Activated naive CD8-positive, alpha-beta T cell treated with anti-CD3 and anti-CD28 coated beads, Interleukin-2, amount 10 ng/mL, durations not matched to agents 7 days and 5 days (primary cell): ENCODE measurements at regions not wholly inside any gene's neighbourhood (a gene's known extent, or its start where the extent isn't known, plus 50 kb on each side); places are given as distances from the start of the nearest gene placed in this dataset.

Experiments used
- ATAC-seq: fragments of 150-1000 bp; cut with Tn5 transposase; one replicate; pipeline ENCODE4 v1.10.0; 2021; ENCODE audit warnings: low read depth, moderate library complexity
- POLR2A ChIA-PET: fragments of 350-600 bp; sonication (Branson Sonifier 250); formaldehyde crosslinking; loops from one replicate; lab custom pipeline; 2021; ENCODE audit warnings: antibody characterized with exemption; lab: Charles Lee
- DNase-seq: peaks from one replicate; pipeline ENCODE4 v3.0.0; 2021
- H3K27ac Mint-ChIP-seq: one replicate; pipeline ENCODE4 v1.8.0; 2022; ENCODE audit warnings: mild to moderate bottlenecking, mixed read lengths
- H3K27me3 Mint-ChIP-seq: one replicate; pipeline ENCODE4 v1.8.0; 2022; ENCODE audit warnings: mild to moderate bottlenecking, moderate library complexity, mixed read lengths
- H3K36me3 Mint-ChIP-seq: one replicate; pipeline ENCODE4 v1.8.0; 2021; ENCODE audit warnings: mild to moderate bottlenecking, mixed read lengths
- H3K4me1 Mint-ChIP-seq: one replicate; pipeline ENCODE4 v1.8.0; 2021; ENCODE audit warnings: mixed read lengths
- H3K4me3 Mint-ChIP-seq: one replicate; pipeline ENCODE4 v1.8.0; 2022; ENCODE audit warnings: mild to moderate bottlenecking, moderate library complexity, mixed read lengths
- H3K9me3 Mint-ChIP-seq: one replicate; pipeline ENCODE4 v1.8.0; 2021; ENCODE audit warnings: mixed read lengths

DNA sequence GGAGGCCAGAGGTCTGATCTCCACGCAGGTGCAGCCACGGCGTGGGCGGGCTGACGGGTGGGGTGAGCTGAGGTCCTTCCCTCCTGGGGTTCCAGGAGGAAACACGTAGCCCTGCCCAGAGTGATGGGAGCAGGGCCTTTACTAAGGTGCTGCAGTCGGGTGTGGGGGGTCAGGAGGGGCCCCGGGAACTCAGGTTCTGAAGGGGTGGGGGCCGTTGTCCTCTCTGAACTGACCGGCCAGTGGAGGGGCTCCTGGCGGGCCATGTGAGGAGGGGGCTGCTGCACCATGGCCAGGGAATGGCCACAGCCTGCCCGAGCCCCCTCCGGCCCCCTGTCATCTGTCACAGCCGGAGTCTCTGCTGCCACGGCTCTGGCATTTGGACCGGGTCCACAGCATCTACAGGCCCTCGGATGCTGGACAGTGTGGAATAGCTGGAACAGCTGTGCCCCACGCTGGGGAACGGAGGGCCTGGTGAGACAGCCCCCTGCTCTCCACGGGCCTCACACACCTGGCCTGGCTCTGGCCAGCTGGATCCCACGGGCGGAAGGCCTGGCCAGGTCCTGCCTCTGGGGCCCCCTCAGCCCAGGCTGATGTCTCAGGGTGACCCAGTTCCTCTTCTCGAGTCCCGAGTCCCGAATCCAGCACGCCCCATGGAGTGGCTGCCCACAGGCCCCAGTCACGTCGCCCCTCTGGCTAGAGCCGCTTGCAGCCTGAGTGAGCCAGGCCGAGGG is 145.6 kb upstream of the GPC1 start:
- ATAC-seq (no peak), DNase-seq (no peak)
- H3K9me3 Mint-ChIP-seq, result no peaks in the 10 kb centered on the region
- no peaks in the 10 kb centered on the region for H3K36me3 Mint-ChIP-seq
- H3K27me3 Mint-ChIP-seq, result peaks cover 2% of the 10 kb centered on the region
- POLR2A ChIA-PET, result no interaction called here
- no peak overlapping the region for H3K27ac Mint-ChIP-seq
- no peak overlapping the region for H3K4me3 Mint-ChIP-seq
- H3K4me1 Mint-ChIP-seq, result no peaks in the 10 kb centered on the region

DNA sequence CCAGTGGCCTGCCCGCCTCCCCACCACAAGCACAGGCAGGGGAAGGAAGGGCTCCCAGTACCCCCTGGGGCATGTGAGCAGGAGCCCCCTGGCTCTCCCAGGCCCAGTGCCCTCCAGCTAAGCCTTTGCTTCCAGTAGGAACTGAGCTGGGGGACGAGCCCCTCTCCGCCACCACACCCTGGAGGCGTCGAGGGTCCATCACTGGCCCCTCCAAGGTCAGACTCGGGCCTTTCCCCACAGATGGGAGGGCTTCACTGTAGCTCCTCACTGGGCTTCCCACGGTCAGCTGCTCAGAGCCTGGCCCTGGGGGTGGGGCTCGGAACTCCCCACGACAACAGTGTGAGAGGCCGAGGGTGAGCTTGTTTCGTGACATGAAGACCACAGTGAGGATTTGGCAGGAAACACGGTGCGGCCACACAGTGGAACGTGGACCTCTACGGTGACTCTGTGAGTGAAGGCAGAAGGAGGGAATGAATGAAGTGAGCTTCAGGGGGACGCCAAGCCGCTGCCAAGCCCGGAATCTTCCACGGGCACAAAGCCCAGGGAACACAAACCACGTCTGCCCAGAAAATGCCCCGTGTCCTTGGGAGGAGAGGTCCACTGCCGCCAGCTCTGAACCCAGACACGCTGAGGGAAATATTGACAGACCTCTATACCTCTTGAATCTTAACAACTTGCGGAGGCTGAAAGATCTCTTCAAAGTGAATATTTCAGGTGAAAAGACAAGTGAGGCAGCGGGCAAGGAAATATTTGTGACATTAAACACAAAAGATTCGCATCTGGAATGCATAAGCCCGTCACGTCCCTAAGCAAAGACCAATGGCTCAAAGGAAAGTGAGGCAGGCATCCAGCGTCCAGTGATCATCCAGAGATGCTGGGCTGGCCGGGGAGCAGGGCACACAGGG is 144.8 kb upstream of the GPC1 start:
- H3K27me3 Mint-ChIP-seq, result peaks cover 2% of the 10 kb centered on the region
- no peak overlapping the region for H3K27ac Mint-ChIP-seq
- H3K36me3 Mint-ChIP-seq, result no peaks in the 10 kb centered on the region
- no peak for DNase-seq
- POLR2A ChIA-PET, result no interaction called here
- no peaks in the 10 kb centered on the region for H3K9me3 Mint-ChIP-seq
- no peak overlapping the region for H3K4me3 Mint-ChIP-seq
- H3K4me1 Mint-ChIP-seq, result no peaks in the 10 kb centered on the region
- ATAC-seq, result no peak

DNA sequence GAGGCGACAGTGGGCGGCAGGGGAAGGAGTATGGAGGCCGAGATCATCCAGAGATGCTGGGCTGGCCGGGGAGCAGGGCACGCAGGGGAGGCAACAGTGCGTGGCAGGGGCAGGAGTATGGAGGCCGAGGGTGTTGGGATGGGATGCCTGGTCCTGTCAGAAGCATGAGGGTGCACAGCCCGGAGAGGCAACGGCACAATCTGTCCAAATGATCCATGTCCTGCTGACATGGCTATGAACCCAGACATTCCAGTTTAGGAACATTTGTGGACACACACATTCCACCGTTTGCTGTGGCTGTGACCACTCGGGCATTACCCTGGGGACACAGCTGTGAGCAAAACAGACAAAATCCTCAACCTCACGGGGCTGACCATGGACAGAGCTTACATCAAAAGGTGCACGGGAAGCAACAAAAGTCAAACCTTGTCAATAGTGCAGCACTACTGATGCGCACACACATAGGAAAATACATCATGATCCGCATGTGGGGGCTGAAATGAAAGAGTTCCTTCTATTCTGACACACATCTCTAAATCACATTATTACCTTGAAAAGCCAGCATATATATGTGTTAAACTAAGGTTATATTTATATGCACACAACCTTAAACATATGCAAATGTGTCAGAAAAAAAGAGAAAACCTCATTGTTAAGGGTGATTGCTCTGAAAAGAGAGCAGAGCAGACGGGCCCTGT is 144.0 kb upstream of the GPC1 start:
- DNase-seq (no peak), ATAC-seq (no peak)
- H3K27ac Mint-ChIP-seq, result no peak overlapping the region
- no peaks in the 10 kb centered on the region for H3K9me3 Mint-ChIP-seq
- POLR2A ChIA-PET, result no interaction called here
- no peaks in the 10 kb centered on the region for H3K36me3 Mint-ChIP-seq
- no peaks in the 10 kb centered on the region for H3K4me1 Mint-ChIP-seq
- peaks cover 2% of the 10 kb centered on the region for H3K27me3 Mint-ChIP-seq
- no peak overlapping the region for H3K4me3 Mint-ChIP-seq

DNA sequence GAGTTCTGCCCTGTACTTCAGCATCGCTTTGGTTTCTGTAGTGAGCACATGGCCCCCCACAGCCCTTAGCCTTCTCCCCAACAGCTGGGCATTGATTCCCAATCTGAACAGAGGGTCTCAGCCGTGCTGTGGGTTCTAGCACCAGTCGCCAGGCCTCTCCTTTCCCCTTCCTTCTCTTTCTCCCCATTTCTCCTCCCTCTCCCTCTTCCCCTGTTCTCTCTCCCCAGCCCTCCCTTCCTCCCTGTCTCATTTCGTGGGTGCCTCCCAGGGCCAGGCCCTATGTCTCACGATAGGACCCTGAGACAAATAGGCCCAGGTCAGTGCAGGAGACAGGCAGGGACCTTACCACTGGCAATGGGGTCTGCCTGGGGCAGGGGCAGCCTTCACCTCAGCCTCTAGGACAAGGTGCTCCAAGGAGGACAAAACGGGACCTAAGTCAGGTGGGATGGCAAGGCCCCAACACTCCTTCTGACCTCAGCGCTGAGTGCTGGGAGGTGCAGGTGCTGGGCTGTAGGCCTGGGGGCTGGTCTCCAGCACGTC is 143.4 kb upstream of the GPC1 start:
- H3K4me1 Mint-ChIP-seq, result no peaks in the 10 kb centered on the region
- H3K27me3 Mint-ChIP-seq, result peaks cover 2% of the 10 kb centered on the region
- DNase-seq (no peak), ATAC-seq (no peak)
- POLR2A ChIA-PET, result no interaction called here
- no peaks in the 10 kb centered on the region for H3K9me3 Mint-ChIP-seq
- H3K36me3 Mint-ChIP-seq, result no peaks in the 10 kb centered on the region
- H3K4me3 Mint-ChIP-seq, result no peak overlapping the region
- no peak overlapping the region for H3K27ac Mint-ChIP-seq

DNA sequence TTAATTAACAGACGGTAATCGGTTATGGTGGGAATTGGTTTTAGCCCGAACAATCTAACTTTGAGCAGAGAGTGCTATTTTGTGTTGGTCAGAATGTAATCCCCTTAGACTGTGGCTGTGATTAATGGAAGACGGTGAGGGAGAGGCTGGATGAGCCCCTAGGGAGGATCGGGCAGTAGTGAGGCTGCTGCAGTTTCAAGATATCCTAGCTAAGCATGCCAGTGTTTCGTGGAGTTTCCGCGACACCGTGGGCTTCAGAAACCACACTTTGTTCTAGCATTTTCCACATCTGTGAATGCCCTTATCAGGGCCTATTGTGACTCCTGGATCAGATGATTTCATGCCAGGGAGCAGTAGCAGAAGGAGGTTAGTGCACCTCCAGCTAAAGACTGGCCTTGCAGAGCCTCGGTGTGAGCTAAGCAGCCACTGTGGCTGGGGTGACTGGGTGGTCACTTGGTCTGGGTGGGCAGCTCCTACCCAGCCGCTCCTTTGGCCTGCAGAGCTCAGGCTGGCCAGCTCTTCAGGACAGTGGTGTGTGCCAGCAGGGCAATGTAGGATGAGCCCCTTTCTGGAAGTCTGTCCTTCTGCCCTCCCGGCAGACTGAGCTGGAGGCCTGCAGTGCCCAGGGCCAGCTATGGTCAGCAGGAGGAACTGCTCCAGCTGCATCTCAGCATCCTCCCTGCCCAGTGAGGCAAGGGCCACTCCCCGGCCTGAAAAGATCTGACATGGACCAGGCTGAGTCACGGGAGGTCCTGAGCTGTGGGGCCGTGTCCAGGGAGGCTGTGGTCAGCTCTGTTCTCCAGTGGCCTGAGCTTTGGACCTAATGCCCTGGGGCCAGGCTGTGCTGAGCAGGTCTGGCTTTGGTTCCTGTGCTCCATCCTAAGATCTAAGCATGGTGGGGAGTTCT is 142.6 kb upstream of the GPC1 start:
- Mint-ChIP-seq H3K4me3 (no peak overlapping the region), H3K27me3 (no peaks in the 10 kb centered on the region), H3K9me3 (no peaks in the 10 kb centered on the region), H3K27ac (no peak overlapping the region), H3K4me1 (no peaks in the 10 kb centered on the region), H3K36me3 (no peaks in the 10 kb centered on the region)
- no peak for DNase-seq
- POLR2A ChIA-PET, result no interaction called here
- ATAC-seq, result no peak

DNA sequence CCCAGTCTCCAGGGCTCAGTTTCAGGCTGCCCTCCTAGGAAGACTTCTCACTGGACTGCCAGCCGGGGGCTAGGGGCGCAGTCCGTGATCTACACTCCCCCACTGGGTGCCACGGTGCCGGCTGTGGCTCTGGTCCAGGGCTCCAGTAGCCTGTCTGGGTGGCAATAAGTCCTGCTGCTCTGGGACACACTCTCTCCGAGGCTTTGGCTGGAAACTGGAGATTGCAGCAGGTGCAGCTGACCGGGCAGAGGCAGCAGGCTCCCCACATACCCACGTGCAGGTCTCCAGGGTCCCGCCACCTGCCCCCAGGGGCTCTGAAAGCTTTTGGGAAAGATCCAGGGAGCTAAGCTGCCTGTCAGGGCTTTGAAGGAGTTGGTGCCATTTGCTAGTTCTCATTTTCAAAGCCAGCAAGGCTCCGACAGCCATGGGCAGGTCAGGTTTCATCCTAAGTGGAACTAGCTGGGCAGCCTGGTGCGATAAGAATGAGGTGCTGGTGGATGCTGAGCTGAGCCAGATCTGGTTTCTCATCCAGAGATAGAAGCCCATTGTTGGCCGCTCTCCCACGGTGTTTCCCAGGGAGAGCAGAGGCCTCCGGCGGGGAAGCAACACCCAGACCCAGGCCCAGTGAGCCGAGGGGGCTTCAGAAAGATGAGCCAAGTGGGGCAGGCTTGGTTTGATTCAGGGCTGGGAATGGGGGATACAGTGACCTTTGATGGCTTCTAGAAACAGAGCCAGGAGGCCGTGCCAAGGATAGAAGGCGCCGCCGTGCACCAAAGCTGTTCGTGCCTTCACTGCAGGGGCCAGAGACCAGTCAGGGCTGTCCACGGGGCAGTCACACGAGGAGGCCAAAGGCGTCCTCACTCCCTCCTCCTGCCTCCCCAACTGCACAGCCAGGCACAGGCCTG is 141.7 kb upstream of the GPC1 start:
- Mint-ChIP-seq H3K36me3 (no peaks in the 10 kb centered on the region), H3K9me3 (no peaks in the 10 kb centered on the region), H3K27me3 (no peaks in the 10 kb centered on the region), H3K27ac (no peak overlapping the region), H3K4me1 (no peaks in the 10 kb centered on the region), H3K4me3 (no peak overlapping the region)
- POLR2A ChIA-PET, result no interaction called here
- DNase-seq (no peak), ATAC-seq (no peak)

DNA sequence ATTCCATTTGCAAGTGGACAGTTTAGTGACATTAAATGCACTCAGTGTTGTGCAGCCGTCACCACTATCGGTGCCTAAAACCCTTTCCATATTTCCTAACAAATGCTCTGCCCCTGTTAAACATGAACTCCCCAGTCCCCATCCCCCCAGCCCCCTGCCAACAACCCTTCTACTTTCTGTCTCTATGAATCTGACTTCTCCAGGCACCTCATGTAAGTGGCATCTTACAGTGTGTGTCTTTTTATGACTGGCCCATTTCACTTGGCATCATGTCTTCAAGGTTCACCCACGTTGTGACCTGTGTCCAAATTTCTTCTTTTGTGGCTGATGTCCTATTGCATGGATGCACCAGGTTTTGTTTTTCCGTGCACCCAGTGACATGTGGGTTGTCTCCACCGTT is 140.9 kb upstream of the GPC1 start:
- Mint-ChIP-seq H3K27me3 (no peaks in the 10 kb centered on the region), H3K4me3 (no peak overlapping the region), H3K36me3 (no peaks in the 10 kb centered on the region), H3K4me1 (no peaks in the 10 kb centered on the region), H3K27ac (no peak overlapping the region), H3K9me3 (no peaks in the 10 kb centered on the region)
- no peak for DNase-seq
- no peak for ATAC-seq
- POLR2A ChIA-PET, result no interaction called here

DNA sequence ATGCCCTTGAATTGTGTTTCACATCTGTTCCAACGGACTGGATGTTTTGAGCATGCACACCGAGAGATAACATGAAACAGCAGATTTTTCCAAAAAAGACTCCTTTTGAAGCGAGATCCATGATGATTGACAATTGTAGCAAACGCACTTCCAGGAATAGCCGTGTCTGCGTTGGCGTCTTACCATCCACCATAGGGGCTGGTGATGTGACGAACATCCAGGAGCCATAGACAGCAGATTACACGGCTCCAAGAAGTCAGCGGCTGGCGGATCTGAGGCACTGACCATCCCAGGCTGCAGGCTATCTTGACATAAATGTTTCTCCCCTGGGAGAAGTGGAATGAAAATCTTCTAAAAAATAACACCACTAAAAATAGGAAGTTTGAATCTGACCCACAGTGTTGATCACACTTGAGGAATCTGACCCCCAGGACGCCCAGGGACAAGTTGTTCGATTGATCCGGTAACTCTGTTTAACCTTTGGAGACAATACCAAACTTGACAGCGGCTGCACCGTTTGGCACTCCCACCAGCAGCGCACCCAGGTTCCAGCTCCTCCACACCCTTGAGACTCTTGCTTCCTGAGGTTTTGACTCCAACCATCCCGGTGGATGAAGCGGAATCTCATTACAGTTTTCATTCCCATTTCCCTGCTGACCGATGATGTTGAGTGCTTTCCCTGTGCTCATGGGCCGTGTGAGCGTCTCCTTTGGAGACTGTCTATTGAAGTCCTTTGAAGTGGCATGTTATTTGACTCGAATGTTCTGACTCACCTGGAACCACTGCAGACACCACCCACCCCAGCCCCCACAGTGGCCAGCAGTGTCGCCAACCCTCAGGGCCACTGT is 140.0 kb upstream of the GPC1 start:
- POLR2A ChIA-PET, result no interaction called here
- Mint-ChIP-seq H3K9me3 (no peaks in the 10 kb centered on the region), H3K27ac (no peak overlapping the region), H3K4me1 (no peaks in the 10 kb centered on the region), H3K4me3 (no peak overlapping the region), H3K36me3 (no peaks in the 10 kb centered on the region), H3K27me3 (no peaks in the 10 kb centered on the region)
- DNase-seq, result no peak
- ATAC-seq, result no peak

DNA sequence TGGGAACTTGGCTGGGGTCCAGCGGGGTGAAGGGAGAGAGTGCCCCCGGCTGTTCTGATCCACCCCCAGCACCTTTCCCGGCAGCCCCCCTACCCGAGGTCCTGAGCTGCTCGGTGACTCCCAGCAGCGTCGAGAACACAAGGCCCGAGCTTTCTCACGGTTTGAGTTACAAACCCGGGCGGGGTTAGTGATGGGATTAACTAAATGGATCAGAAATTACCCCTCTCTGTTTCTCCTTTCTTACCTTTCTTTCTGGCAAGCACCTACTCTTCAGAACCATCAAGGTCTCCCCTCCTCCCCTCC is 139.4 kb upstream of the GPC1 start:
- H3K4me1 Mint-ChIP-seq, result no peaks in the 10 kb centered on the region
- no peak for DNase-seq
- no peaks in the 10 kb centered on the region for H3K9me3 Mint-ChIP-seq
- H3K36me3 Mint-ChIP-seq, result no peaks in the 10 kb centered on the region
- no peak for ATAC-seq
- H3K27ac Mint-ChIP-seq, result no peak overlapping the region
- no peaks in the 10 kb centered on the region for H3K27me3 Mint-ChIP-seq
- POLR2A ChIA-PET, result no interaction called here
- no peak overlapping the region for H3K4me3 Mint-ChIP-seq

DNA sequence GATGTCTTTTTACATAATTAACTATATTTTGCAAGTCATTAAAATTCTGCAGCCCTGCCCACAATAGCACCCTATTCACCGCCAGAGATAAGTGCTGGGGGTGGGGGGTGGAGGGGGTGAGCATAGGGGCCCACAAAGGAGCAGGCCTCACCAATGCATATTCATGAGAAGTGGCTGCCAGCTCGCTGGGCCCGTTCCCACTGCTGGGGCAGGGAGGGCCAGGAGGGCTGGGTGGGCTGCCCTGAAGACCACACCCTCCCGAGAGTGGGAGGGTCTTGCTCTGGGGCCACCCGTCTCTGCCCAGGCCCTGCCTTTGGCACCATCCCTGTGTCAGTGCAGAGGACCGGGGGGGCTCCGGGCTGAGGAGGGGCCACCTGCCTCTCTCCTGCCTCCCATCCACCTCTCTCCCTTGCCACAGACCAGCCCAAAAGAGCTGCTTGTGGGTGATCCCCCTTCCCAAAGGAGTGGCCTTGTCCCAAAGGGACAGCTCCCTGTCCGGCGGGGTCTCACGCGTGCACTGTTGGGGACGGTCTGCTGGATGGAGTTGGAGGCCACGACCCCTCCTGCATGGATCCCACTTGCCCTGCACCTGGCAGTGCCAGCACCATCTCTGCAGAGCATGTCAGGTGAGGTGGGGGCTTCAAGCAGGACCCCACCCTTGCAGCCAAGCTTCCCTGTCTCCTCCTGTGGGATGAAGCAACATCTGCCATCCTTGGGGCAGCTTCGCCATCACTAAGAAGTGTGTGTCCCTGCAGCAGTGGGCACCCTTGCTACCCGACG is 138.8 kb upstream of the GPC1 start:
- ATAC-seq, result no peak
- Mint-ChIP-seq H3K27me3 (no peaks in the 10 kb centered on the region), H3K4me3 (no peak overlapping the region), H3K4me1 (no peaks in the 10 kb centered on the region), H3K36me3 (no peaks in the 10 kb centered on the region), H3K9me3 (no peaks in the 10 kb centered on the region), H3K27ac (no peak overlapping the region)
- POLR2A ChIA-PET, result no interaction called here
- no peak for DNase-seq
